Fibroblast of mammary gland (primary cell): ENCODE measurements at regions not wholly inside any gene's neighbourhood (a gene's known extent, or its start where the extent isn't known, plus 50 kb on each side); places are given as distances from the start of the nearest gene placed in this dataset.

Experiments
- DNase-seq: peaks from one replicate; pipeline ENCODE4 v3.0.0-alpha.2; 2010; ENCODE audit warnings: low read depth
- H3K4me3 ChIP-seq: 2 replicates; pipeline ENCODE4 v1.5.1; 2011; ENCODE audit warnings: low read depth, mild to moderate bottlenecking, low read length, moderate library complexity; ENCODE audit not compliant: control insufficient read depth
- TF ChIP-seq, protein P1 (sequence below): conservative IDR thresholded peaks from 2 replicates; pipeline ENCODE4 v1.5.1; 2011; ENCODE audit warnings: low read depth, low read length, inconsistent platforms; ENCODE audit not compliant: control insufficient read depth, insufficient read depth

DNA sequence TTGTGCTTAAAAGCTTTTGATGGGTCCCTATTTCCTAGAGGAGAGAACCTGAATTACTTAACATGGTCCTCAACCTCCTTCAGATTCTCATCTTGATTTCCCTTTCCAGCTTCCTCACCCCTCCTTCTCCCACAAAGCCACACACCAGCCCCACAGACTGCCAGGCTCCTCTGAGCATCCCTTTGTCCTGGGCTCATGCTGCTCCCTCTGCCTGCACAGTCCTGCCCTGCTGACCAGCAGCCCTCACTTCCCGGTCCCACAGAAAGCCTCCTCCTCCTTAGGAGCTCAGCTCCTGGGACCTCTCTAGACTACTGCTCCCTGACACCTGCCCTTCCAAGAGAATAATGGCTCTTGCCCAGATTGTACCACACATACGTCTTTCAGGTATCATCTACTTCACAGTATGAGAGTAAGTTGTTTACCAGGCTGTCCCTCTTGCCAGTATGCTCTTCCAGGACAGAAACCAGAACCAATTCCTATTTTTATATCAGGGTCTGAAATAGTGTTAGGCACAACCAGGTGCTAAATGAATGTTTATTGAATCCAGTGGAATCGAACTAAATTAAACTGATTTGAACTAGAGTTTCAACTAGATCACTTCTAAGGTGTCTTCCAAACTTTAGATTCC is 373.4 kb downstream of the LMX1A start:
- H3K4me3 ChIP-seq = no peak overlapping the region
- TF ChIP-seq, protein P1, sequence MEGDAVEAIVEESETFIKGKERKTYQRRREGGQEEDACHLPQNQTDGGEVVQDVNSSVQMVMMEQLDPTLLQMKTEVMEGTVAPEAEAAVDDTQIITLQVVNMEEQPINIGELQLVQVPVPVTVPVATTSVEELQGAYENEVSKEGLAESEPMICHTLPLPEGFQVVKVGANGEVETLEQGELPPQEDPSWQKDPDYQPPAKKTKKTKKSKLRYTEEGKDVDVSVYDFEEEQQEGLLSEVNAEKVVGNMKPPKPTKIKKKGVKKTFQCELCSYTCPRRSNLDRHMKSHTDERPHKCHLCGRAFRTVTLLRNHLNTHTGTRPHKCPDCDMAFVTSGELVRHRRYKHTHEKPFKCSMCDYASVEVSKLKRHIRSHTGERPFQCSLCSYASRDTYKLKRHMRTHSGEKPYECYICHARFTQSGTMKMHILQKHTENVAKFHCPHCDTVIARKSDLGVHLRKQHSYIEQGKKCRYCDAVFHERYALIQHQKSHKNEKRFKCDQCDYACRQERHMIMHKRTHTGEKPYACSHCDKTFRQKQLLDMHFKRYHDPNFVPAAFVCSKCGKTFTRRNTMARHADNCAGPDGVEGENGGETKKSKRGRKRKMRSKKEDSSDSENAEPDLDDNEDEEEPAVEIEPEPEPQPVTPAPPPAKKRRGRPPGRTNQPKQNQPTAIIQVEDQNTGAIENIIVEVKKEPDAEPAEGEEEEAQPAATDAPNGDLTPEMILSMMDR = no peak
- no peak for DNase-seq

DNA sequence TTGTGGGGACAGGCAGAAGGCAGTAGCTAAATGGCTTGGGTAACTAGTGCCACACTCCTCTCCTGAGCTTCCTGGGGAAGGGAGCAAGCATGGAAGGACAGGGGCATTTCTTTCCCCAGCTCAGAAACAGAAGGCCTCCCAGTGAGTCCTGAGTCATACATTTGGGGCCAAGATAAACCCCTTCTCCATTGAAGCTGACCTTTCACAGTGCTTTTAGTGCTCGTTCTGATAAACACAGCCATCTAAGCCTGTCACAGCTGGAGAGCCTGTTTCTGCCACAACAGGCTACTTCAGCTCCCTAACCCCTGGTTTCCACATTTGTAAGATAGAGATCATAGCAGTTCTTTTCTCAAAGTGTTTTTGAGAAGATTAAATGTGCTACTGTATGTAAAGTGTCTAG is 374.0 kb downstream of the LMX1A start:
- TF ChIP-seq, protein P1 = no peak
- DNase-seq = no peak
- H3K4me3 ChIP-seq = no peak overlapping the region

DNA sequence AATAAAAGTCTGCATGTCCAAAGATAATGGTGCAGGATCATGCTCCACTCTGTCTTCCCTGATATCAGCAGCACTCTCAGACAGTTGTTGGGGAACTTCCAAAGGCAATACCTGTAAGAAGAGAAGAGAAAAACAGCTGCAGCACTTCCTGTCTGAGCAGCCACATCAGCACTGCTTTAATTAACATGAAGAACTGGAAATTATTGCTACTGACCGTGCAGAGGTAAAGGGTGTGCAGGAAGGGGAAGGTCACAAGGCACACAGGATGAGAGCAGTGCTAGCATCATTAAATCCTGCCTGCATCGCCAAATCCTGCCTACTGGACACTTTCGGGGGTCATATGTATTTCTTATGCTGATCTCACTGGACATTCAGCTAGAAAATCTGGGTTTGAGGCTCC is 379.0 kb downstream of the LMX1A start:
- TF ChIP-seq, protein P1 = no peak
- H3K4me3 ChIP-seq = no peak overlapping the region
- DNase-seq = no peak

DNA sequence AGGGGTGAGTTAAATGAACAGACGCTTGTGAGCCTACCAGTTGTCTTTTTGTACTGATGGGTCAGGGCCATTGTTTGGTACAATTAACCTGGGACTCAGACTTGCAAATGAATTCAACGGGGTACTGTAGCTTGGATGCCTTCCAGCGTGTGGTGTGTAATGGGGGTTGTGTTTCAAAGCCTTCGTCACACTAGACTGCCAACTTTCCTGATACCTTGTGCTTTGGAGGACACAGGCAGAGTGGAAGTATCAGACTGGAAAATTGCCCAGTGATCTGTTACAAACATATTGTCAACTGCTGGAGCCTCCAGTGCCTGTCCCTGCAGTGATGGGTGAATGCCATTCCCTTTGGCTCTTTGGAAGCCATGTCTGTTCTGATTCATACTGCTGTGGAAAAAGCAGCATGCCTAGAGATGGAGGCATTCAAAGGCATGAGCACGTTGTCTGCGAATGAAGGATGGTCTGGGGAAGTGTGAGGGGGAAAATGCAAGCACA is 384.5 kb downstream of the LMX1A start:
- no peak overlapping the region for H3K4me3 ChIP-seq
- TF ChIP-seq, protein P1 = no peak
- DNase-seq = no peak

DNA sequence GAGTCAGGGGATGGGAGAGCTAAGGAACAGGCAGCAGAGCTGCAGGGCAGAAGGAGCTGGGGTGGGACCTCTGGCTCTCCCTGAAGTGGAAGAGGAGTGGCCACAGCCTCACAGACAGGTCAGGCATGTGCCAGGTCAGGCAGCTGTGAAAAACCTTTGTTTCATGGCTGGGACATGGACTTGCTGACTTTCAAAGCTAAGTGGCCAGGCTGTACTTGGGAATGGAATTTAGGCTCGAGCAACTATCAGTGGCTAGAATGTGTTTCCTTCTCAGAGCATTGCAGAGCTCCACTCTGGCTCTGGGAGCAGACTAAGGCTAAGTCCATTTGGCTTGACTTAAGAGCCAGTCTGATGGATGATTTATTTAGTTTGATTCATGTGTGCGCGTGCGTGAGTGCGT is 385.1 kb downstream of the LMX1A start:
- TF ChIP-seq, protein P1 = no peak
- no peak for DNase-seq
- H3K4me3 ChIP-seq = no peak overlapping the region

DNA sequence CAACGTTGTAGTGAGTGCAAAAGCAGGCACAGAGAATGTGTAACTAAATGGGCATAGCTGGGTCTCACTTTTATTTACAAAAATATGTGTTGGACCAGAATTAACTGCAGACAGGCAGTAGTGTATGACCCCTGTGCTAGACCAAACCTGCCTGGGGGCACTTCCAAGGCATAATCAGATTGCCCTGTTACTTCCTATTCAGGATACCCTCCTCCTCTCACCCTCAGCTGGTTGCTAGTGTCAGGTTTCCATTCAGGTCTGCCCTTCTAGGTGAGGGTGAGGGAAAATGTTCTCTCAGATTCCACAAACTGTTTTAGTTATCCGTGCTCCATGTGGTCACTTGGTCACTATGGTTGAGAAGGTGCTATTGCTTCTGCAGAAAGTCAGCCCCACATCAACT is 387.3 kb downstream of the LMX1A start:
- no peak for DNase-seq
- TF ChIP-seq, protein P1 = no peak

DNA sequence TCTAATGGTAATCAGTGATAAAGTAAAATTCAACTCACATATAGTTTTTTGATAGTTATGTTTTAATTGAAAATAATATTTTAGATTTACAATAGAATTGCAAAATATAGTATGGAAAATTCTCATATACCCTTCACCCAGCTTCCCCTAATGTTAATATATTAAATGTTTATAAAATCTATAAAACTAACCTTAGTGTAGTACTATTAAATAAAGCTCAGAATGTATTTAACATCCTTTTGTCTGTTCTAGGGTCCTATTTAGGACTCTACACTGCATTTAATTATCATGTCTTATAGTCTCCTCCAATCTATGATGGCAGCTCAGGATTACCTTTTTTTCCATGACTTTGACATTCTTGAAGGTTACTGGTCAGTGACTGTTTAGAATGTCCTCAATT is 389.2 kb downstream of the LMX1A start:
- TF ChIP-seq, protein P1 = no peak
- DNase-seq = no peak
- H3K4me3 ChIP-seq = no peak overlapping the region

More for the DNA sequence above, 387.3 kb downstream of the LMX1A start:
- H3K4me3 ChIP-seq = no peak overlapping the region
